Prostate gland (tissue), 2 donors: ENCODE measurements at regions not wholly inside any gene's neighbourhood (a gene's known extent, or its start where the extent isn't known, plus 50 kb on each side); places are given as distances from the start of the nearest gene placed in this dataset.

Experiments used
- DNase-seq: peaks from one replicate; pipeline ENCODE4 v3.0.0-alpha.2; 2019; ENCODE audit warnings: low spot score
- H3K27ac ChIP-seq, 2 donors: fragments of 200-600 bp; sonication (generic); 2 replicates each; pipeline ENCODE4 v1.5.1; 2017 to 2019
- H3K27me3 ChIP-seq: fragments of 200-600 bp; sonication (generic); replicated peaks from 2 replicates; pipeline ENCODE4 v1.5.1; 2019; ENCODE audit not compliant: insufficient read depth
- H3K36me3 ChIP-seq, 2 donors: fragments of 200-600 bp; sonication (generic); 1 replicate in 1 of 2; 2 replicates in 1 of 2; pipeline versions ENCODE4 v1.5.1 to v1.8.1; 2017 to 2019
- H3K4me1 ChIP-seq: fragments of 200-600 bp; sonication (generic); replicated peaks from 2 replicates; pipeline ENCODE4 v1.5.1; 2019
- H3K4me3 ChIP-seq, 2 donors: fragments of 200-600 bp; sonication (generic); 2 replicates each; pipeline ENCODE4 v1.5.1; 2017 to 2019
- H3K9me3 ChIP-seq: fragments of 200-600 bp; sonication (generic); 2 replicates; pipeline ENCODE4 v1.5.1; 2017
- CTCF ChIP-seq, 4 experiments: fragments of 200-600 bp in 2 of 4; fragments of 450-650 bp in 2 of 4; sonication (generic) in 2 of 4; IDR thresholded peaks; 1 replicate in 3 of 4; 2 replicates in 1 of 4; pipeline ENCODE4 v1.5.1; 2016 to 2019; ENCODE audit warnings: antibody characterized with exemption in 4 of 4, mild to moderate bottlenecking in 2 of 4, moderate library complexity in 2 of 4
- POLR2A ChIP-seq: fragments of 450-650 bp; IDR thresholded peaks from one replicate; pipeline ENCODE4 v1.6.1; 2016; ENCODE audit warnings: antibody characterized with exemption, mild to moderate bottlenecking
- POLR2AphosphoS5 ChIP-seq: sonication (generic); formaldehyde crosslinking; IDR thresholded peaks from one replicate; pipeline ENCODE4 v1.6.1; 2017; ENCODE audit warnings: antibody characterized with exemption
- whole genome bisulfite sequencing: methylation state at CpG from one replicate; pipeline ENCODE4 v1.1.5; 2018; 5-methylcytosine and 5-hydroxymethylcytosine counted together
- intact Hi-C: fragments of 100-400 bp; cut with DNase I; formaldehyde crosslinking; loops from one replicate; pipeline ENCODE4 v1.14.2; 2022

- no peaks in the 10 kb centered on the region for H3K36me3 ChIP-seq
- no peaks in the 10 kb centered on the region for H3K9me3 ChIP-seq
- intact Hi-C loops: loop anchor here (10.0 kb wide), 2 partner anchors 122 to 252 kb away; partner anchors contain the start of gene TSPAN6
- H3K4me3 ChIP-seq: no peak overlapping the region
- H3K27me3 ChIP-seq: no peaks in the 10 kb centered on the region
- TF ChIP-seq CTCF (IDR thresholded peaks at IDR 0.05): peak in 2 of 4 experiments; percentile 42 to 55
- no peak for TF ChIP-seq POLR2A
- TF ChIP-seq POLR2AphosphoS5: no peak
- H3K4me1 ChIP-seq: no peaks in the 10 kb centered on the region
- no peak for DNase-seq
- 22% methylated on average over 1 of the region's 1 CpG for WGBS
- H3K27ac ChIP-seq: no peak overlapping the region
These were observed 72.3 kb upstream of the TNMD start for GRCh38 chrX:100512471-100512870.

GRCh38 chrX:100494646-100495370 is 84.7 kb upstream of the PCDH19 start:
- no peak for TF ChIP-seq POLR2AphosphoS5
- no peak for TF ChIP-seq POLR2A
- no peak for TF ChIP-seq CTCF (IDR thresholded peaks at IDR 0.05)
- no peak overlapping the region for H3K27ac ChIP-seq
- no peak overlapping the region for H3K4me3 ChIP-seq
- H3K9me3 ChIP-seq: no peaks in the 10 kb centered on the region
- H3K36me3 ChIP-seq: no peaks in the 10 kb centered on the region
- no peak for DNase-seq
- 85% methylated on average over 6 of the region's 6 CpGs for whole genome bisulfite sequencing
- intact Hi-C loops: no loop called here
- no peaks in the 10 kb centered on the region for H3K27me3 ChIP-seq
- no peaks in the 10 kb centered on the region for H3K4me1 ChIP-seq

GRCh38 chrX:100491174-100491573 is 81.1 kb upstream of the PCDH19 start:
- H3K9me3 ChIP-seq: no peaks in the 10 kb centered on the region
- H3K4me1 ChIP-seq: no peaks in the 10 kb centered on the region
- no peak overlapping the region for H3K27ac ChIP-seq
- no peaks in the 10 kb centered on the region for H3K27me3 ChIP-seq
- intact Hi-C loops: no loop called here
- H3K36me3 ChIP-seq: no peaks in the 10 kb centered on the region
- TF ChIP-seq CTCF (IDR thresholded peaks at IDR 0.05) (no peak), POLR2AphosphoS5 (no peak), POLR2A (no peak)
- no peak overlapping the region for H3K4me3 ChIP-seq
- WGBS: 83% methylated on average over 1 of the region's 1 CpG
- no peak for DNase-seq

- intact Hi-C loops: no loop called here
- 59% methylated on average over 3 of the region's 3 CpGs for WGBS
- H3K36me3 ChIP-seq: no peaks in the 10 kb centered on the region
- no peaks in the 10 kb centered on the region for H3K27me3 ChIP-seq
- no peak overlapping the region for H3K27ac ChIP-seq
- H3K4me1 ChIP-seq: no peaks in the 10 kb centered on the region
- H3K9me3 ChIP-seq: no peaks in the 10 kb centered on the region
- TF ChIP-seq POLR2AphosphoS5 (no peak), POLR2A (no peak), CTCF (IDR thresholded peaks at IDR 0.05) (no peak)
- no peak for DNase-seq
- H3K4me3 ChIP-seq: no peak overlapping the region
These were observed 77.7 kb upstream of the PCDH19 start for GRCh38 chrX:100487795-100488194.

GRCh38 chrX:100484971-100485370 is 74.9 kb upstream of the PCDH19 start:
- Histone ChIP-seq H3K9me3 (no peaks in the 10 kb centered on the region), H3K27ac (no peak overlapping the region), H3K27me3 (no peaks in the 10 kb centered on the region), H3K4me3 (no peak overlapping the region), H3K4me1 (no peaks in the 10 kb centered on the region), H3K36me3 (no peaks in the 10 kb centered on the region)
- WGBS: 50% methylated on average over 1 of the region's 1 CpG
- no peak for DNase-seq
- TF ChIP-seq POLR2A (no peak), CTCF (IDR thresholded peaks at IDR 0.05) (no peak), POLR2AphosphoS5 (no peak)
- intact Hi-C loops: no loop called here
